GM12878 (cell line): ENCODE measurements at regions not wholly inside any gene's neighbourhood (a gene's known extent, or its start where the extent isn't known, plus 50 kb on each side); places are given as distances from the start of the nearest gene placed in this dataset.

ENCODE experiments used
- ATAC-seq: fragments of 200-7000 bp; cut with Tn5 transposase; 3 replicates; pipeline ENCODE4 v1.9.1; 2020; ENCODE audit warnings: mild to moderate bottlenecking, moderate library complexity
- BruUV-seq: library from RNA; stranded (reverse); fragments of 400-500 nt; replicated peaks from 2 replicates; lab custom pipeline; 2021; lab: Mats Ljungman, UMichigan
- CTCF ChIA-PET: fragments of 300-600 bp; sonication (Branson Sonifier 250); formaldehyde crosslinking; extraction: SDS; loops from one replicate; lab custom pipeline; 2021; ENCODE audit warnings: inconsistent platforms; lab: Yijun Ruan, JAX
- POLR2A ChIA-PET: fragments of 350-600 bp; formaldehyde crosslinking; extraction: SDS; loops from one replicate; lab custom pipeline; 2021; ENCODE audit warnings: inconsistent platforms; lab: Charles Lee
- RAD21 ChIA-PET: fragments of 300-600 bp; sonication (Branson Sonifier 250); formaldehyde crosslinking; loops from one replicate; lab custom pipeline; 2023; ENCODE audit warnings: antibody characterized with exemption; ENCODE audit not compliant: unreplicated experiment; lab: Charles Lee
- SMC1A ChIA-PET: fragments of 300-600 bp; sonication (Branson Sonifier 250); formaldehyde crosslinking; loops from one replicate; lab custom pipeline; 2023; ENCODE audit not compliant: unreplicated experiment, uncharacterized antibody; lab: Charles Lee
- DNase-seq: peaks from one replicate; pipeline ENCODE4 v3.0.0-alpha.2; 2011; ENCODE audit warnings: low read depth, low spot score
- FAIRE-seq: peaks from 3 replicates; lab custom pipeline; 2011; peaks lifted over from hg19 to GRCh38; lab: Jason Lieb, UNC
- H2AFZ ChIP-seq: 2 replicates; pipeline ENCODE4 v1.6.0; 2011; ENCODE audit warnings: low read depth, low read length, control low read depth; ENCODE audit not compliant: control insufficient read depth
- H3K27ac ChIP-seq: 2 replicates; pipeline ENCODE4 v1.5.1; 2011; ENCODE audit warnings: control low read depth; ENCODE audit not compliant: control insufficient read depth, insufficient read depth
- H3K27me3 ChIP-seq, 2 experiments: replicated peaks in 1 of 2; 2 replicates each; pipeline versions ENCODE4 v1.6.0 to v1.6.1; 2011; ENCODE audit warnings: low read length in 1 of 2; ENCODE audit not compliant: control insufficient read depth in 2 of 2, insufficient read depth in 2 of 2
- H3K36me3 ChIP-seq, 2 experiments: 2 replicates each; pipeline ENCODE4 v1.5.1; 2011; ENCODE audit warnings: low read length in 1 of 2; ENCODE audit not compliant: control insufficient read depth in 2 of 2, insufficient read depth in 2 of 2
- H3K4me1 ChIP-seq: 2 replicates; pipeline ENCODE4 v1.6.1; 2011; ENCODE audit warnings: mild to moderate bottlenecking, low read length, moderate library complexity, mixed read lengths; ENCODE audit not compliant: control insufficient read depth, insufficient read depth
- H3K4me2 ChIP-seq: 2 replicates; pipeline ENCODE4 v1.6.0; 2011; ENCODE audit warnings: control low read depth; ENCODE audit not compliant: control insufficient read depth, insufficient read depth
- H3K4me3 ChIP-seq: fragments of 200-600 bp; sonication (generic); 2 replicates; pipeline ENCODE4 v1.5.1; 2016
- H3K79me2 ChIP-seq: 2 replicates; pipeline ENCODE4 v1.6.0; 2011; ENCODE audit warnings: low read length; ENCODE audit not compliant: control insufficient read depth, insufficient read depth
- H3K9ac ChIP-seq: 2 replicates; pipeline ENCODE4 v1.8.0; 2011; ENCODE audit warnings: low read length, control low read depth, mixed read lengths; ENCODE audit not compliant: control insufficient read depth, insufficient read depth
- H3K9me3 ChIP-seq: replicated peaks from 3 replicates; pipeline ENCODE4 v1.5.1; 2011; ENCODE audit warnings: mild to moderate bottlenecking, low read length; ENCODE audit not compliant: control insufficient read depth, insufficient read depth
- H4K20me1 ChIP-seq: 2 replicates; pipeline ENCODE4 v1.6.0; 2011; ENCODE audit not compliant: control insufficient read depth, insufficient read depth
- CBX3 ChIP-seq: fragments of 200-600 bp; sonication (generic); IDR thresholded peaks from 2 replicates; pipeline ENCODE4 v1.6.1; 2016; ENCODE audit warnings: low read depth, borderline replicate concordance
- EP300 ChIP-seq, 2 experiments: fragments of 150-350 bp in 1 of 2; IDR thresholded peaks; 2 replicates each; pipeline ENCODE4 v1.6.1; 2011 to 2012; ENCODE audit warnings: low read depth in 2 of 2, low read length in 2 of 2, borderline replicate concordance in 1 of 2, improper control_type of control experiment in 1 of 2, inconsistent platforms in 1 of 2; ENCODE audit not compliant: control insufficient read depth in 1 of 2
- NFYA ChIP-seq: IDR thresholded peaks from 2 replicates; pipeline ENCODE4 v1.6.1; 2011; ENCODE audit warnings: low read depth, mild to moderate bottlenecking, low read length, improper control_type of control experiment, borderline replicate concordance
- NRF1 ChIP-seq: conservative IDR thresholded peaks from 2 replicates; pipeline ENCODE4 v1.6.1; 2011; ENCODE audit warnings: mild to moderate bottlenecking, low read depth, low read length, improper control_type of control experiment
- SMARCA5 ChIP-seq: fragments of 450-650 bp; IDR thresholded peaks from 2 replicates; pipeline ENCODE4 v1.6.1; 2017; ENCODE audit warnings: mild to moderate bottlenecking
- SMC3 ChIP-seq: IDR thresholded peaks from 2 replicates; pipeline ENCODE4 v1.6.1; 2011; ENCODE audit warnings: low read length, improper control_type of control experiment, borderline replicate concordance
- TARDBP ChIP-seq: IDR thresholded peaks from 2 replicates; pipeline ENCODE4 v1.6.1; 2016; ENCODE audit warnings: borderline replicate concordance
- WGBS: methylation state at CpG from one replicate; pipeline ENCODE4 v1.1.6; 2016; ENCODE audit warnings: low lambda C conversion rate; ENCODE audit not compliant: insufficient replicate concordance, insufficient coverage; ENCODE audit errors: missing lambda C conversion rate; 5-methylcytosine and 5-hydroxymethylcytosine counted together
- in situ Hi-C: fragments of 300-500 bp; cut with MboI; formaldehyde crosslinking; loops from 9 replicates; pipeline ENCODE4 v1.14.3; 2018; ENCODE audit warnings: mixed read lengths
- intact Hi-C: fragments of 100-400 bp; cut with micrococcal nuclease; formaldehyde crosslinking; loops from one replicate; pipeline ENCODE4 v1.14.2; 2022; ENCODE audit not compliant: unreplicated experiment
- TF ChIP-seq, protein P1 (sequence below): fragments of 450-650 bp; IDR thresholded peaks from 2 replicates; pipeline ENCODE4 v1.6.1; 2017; ENCODE audit warnings: antibody characterized with exemption, mild to moderate bottlenecking, moderate library complexity
- TF ChIP-seq, protein P2 (sequence below): fragments of 450-650 bp; formaldehyde crosslinking; IDR thresholded peaks from 2 replicates; pipeline ENCODE4 v1.4.0; 2020; ENCODE audit warnings: mild to moderate bottlenecking, moderate library complexity
- TF ChIP-seq, protein P3 (sequence below): IDR thresholded peaks from 2 replicates; pipeline ENCODE4 v1.6.1; 2012; ENCODE audit warnings: improper control_type of control experiment, low read depth, low read length; ENCODE audit not compliant: insufficient replicate concordance
- TF ChIP-seq, protein P4 (sequence below): IDR thresholded peaks from 2 replicates; pipeline ENCODE4 v1.6.1; 2011; ENCODE audit warnings: borderline replicate concordance, low read depth, mild to moderate bottlenecking, moderate library complexity, low read length; ENCODE audit not compliant: insufficient read depth, poor library complexity, severe bottlenecking

DNA sequence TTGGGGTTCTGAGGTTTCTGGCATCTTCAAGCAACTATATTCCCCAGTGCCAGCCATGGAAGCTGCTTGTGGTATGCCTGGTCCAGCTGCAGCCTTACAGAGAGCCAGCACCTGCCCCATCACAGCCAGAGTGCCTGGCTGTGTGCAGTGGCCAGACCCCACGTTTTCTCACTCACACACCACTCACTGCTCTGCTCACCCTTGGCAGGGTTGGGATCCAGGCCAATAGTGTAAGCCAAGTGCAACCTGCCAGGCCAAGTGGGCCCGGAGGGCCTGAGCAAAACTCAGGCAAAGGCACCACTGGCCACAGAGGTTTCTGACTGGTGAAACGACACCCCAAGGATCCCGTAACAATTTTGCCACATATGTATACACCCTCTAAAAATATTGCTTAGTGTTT lies 67.9 kb upstream of the EYA4 start:
- intact Hi-C loops = no loop called here
- Histone ChIP-seq H3K36me3 (no peaks in the 10 kb centered on the region), H3K9ac (no peak overlapping the region), H3K79me2 (no peaks in the 10 kb centered on the region), H3K4me2 (no peak overlapping the region), H2AFZ (no peak overlapping the region), H3K4me3 (no peak overlapping the region), H3K4me1 (no peaks in the 10 kb centered on the region), H3K9me3 (no peaks in the 10 kb centered on the region; the same call in 2 of the 3 replicates), H3K27ac (no peak overlapping the region), H3K27me3 (no peaks in the 10 kb centered on the region), H4K20me1 (no peaks in the 10 kb centered on the region)
- no TSS peak for BruUV-seq
- DNase-seq = no peak
- ChIA-PET SMC1A (no interaction called here), POLR2A (no interaction called here), RAD21 (no interaction called here), CTCF (no interaction called here)
- WGBS = 21% methylated on average over 4 of the region's 4 CpGs
- in situ Hi-C loops = no loop called here
- FAIRE-seq = no peak
- ATAC-seq = no peak
- TF ChIP-seq, protein P1, sequence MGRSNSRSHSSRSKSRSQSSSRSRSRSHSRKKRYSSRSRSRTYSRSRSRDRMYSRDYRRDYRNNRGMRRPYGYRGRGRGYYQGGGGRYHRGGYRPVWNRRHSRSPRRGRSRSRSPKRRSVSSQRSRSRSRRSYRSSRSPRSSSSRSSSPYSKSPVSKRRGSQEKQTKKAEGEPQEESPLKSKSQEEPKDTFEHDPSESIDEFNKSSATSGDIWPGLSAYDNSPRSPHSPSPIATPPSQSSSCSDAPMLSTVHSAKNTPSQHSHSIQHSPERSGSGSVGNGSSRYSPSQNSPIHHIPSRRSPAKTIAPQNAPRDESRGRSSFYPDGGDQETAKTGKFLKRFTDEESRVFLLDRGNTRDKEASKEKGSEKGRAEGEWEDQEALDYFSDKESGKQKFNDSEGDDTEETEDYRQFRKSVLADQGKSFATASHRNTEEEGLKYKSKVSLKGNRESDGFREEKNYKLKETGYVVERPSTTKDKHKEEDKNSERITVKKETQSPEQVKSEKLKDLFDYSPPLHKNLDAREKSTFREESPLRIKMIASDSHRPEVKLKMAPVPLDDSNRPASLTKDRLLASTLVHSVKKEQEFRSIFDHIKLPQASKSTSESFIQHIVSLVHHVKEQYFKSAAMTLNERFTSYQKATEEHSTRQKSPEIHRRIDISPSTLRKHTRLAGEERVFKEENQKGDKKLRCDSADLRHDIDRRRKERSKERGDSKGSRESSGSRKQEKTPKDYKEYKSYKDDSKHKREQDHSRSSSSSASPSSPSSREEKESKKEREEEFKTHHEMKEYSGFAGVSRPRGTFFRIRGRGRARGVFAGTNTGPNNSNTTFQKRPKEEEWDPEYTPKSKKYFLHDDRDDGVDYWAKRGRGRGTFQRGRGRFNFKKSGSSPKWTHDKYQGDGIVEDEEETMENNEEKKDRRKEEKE = no peak
- no peak for TF ChIP-seq TARDBP
- no peak for TF ChIP-seq SMC3
- TF ChIP-seq, protein P2, sequence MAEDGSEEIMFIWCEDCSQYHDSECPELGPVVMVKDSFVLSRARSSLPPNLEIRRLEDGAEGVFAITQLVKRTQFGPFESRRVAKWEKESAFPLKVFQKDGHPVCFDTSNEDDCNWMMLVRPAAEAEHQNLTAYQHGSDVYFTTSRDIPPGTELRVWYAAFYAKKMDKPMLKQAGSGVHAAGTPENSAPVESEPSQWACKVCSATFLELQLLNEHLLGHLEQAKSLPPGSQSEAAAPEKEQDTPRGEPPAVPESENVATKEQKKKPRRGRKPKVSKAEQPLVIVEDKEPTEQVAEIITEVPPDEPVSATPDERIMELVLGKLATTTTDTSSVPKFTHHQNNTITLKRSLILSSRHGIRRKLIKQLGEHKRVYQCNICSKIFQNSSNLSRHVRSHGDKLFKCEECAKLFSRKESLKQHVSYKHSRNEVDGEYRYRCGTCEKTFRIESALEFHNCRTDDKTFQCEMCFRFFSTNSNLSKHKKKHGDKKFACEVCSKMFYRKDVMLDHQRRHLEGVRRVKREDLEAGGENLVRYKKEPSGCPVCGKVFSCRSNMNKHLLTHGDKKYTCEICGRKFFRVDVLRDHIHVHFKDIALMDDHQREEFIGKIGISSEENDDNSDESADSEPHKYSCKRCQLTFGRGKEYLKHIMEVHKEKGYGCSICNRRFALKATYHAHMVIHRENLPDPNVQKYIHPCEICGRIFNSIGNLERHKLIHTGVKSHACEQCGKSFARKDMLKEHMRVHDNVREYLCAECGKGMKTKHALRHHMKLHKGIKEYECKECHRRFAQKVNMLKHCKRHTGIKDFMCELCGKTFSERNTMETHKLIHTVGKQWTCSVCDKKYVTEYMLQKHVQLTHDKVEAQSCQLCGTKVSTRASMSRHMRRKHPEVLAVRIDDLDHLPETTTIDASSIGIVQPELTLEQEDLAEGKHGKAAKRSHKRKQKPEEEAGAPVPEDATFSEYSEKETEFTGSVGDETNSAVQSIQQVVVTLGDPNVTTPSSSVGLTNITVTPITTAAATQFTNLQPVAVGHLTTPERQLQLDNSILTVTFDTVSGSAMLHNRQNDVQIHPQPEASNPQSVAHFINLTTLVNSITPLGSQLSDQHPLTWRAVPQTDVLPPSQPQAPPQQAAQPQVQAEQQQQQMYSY (CRISPR knock-in tag) = no peak
- TF ChIP-seq, protein P3, sequence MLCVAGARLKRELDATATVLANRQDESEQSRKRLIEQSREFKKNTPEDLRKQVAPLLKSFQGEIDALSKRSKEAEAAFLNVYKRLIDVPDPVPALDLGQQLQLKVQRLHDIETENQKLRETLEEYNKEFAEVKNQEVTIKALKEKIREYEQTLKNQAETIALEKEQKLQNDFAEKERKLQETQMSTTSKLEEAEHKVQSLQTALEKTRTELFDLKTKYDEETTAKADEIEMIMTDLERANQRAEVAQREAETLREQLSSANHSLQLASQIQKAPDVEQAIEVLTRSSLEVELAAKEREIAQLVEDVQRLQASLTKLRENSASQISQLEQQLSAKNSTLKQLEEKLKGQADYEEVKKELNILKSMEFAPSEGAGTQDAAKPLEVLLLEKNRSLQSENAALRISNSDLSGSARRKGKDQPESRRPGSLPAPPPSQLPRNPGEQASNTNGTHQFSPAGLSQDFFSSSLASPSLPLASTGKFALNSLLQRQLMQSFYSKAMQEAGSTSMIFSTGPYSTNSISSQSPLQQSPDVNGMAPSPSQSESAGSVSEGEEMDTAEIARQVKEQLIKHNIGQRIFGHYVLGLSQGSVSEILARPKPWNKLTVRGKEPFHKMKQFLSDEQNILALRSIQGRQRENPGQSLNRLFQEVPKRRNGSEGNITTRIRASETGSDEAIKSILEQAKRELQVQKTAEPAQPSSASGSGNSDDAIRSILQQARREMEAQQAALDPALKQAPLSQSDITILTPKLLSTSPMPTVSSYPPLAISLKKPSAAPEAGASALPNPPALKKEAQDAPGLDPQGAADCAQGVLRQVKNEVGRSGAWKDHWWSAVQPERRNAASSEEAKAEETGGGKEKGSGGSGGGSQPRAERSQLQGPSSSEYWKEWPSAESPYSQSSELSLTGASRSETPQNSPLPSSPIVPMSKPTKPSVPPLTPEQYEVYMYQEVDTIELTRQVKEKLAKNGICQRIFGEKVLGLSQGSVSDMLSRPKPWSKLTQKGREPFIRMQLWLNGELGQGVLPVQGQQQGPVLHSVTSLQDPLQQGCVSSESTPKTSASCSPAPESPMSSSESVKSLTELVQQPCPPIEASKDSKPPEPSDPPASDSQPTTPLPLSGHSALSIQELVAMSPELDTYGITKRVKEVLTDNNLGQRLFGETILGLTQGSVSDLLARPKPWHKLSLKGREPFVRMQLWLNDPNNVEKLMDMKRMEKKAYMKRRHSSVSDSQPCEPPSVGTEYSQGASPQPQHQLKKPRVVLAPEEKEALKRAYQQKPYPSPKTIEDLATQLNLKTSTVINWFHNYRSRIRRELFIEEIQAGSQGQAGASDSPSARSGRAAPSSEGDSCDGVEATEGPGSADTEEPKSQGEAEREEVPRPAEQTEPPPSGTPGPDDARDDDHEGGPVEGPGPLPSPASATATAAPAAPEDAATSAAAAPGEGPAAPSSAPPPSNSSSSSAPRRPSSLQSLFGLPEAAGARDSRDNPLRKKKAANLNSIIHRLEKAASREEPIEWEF = no peak
- TF ChIP-seq EP300 (IDR thresholded peaks at IDR 0.05; ENCODE audit: borderline replicate concordance in 1 of 2, control insufficient read depth in 1 of 2, low read depth in 2 of 2, low read length in 2 of 2) = no peak
- TF ChIP-seq NRF1 = no peak
- TF ChIP-seq SMARCA5 = no peak
- no peak for TF ChIP-seq NFYA
- TF ChIP-seq, protein P4, sequence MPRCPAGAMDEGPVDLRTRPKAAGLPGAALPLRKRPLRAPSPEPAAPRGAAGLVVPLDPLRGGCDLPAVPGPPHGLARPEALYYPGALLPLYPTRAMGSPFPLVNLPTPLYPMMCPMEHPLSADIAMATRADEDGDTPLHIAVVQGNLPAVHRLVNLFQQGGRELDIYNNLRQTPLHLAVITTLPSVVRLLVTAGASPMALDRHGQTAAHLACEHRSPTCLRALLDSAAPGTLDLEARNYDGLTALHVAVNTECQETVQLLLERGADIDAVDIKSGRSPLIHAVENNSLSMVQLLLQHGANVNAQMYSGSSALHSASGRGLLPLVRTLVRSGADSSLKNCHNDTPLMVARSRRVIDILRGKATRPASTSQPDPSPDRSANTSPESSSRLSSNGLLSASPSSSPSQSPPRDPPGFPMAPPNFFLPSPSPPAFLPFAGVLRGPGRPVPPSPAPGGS = no peak
- TF ChIP-seq CBX3 = no peak
